Fibroblast of skin of left quadriceps (primary cell): ENCODE measurements at regions not wholly inside any gene's neighbourhood (a gene's known extent, or its start where the extent isn't known, plus 50 kb on each side); places are given as distances from the start of the nearest gene placed in this dataset.

Experiments used
- DNase-seq, 2 experiments: peaks; one replicate each; pipeline ENCODE4 v3.0.0-alpha.2; 2013; ENCODE audit warnings: low read depth in 2 of 2

DNA sequence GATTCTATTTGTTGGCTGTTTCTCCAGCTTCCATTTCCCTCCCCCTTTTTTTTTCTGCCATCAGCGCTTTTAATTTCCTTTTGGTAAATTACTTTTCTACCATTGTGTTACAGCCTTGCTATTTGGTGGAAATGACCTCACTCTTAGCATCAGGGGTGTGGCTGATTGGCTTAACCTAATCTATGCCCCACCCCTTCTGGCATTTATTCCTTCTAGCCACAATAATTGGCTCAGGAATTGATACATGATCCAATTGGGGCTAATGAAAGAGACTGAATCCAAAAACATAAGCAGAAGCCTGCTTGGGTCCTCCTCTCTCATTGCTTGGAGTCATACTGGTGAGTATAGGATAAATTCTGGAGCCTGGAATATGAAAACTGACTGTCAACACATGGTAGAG lies 402.4 kb upstream of the LRRC4C start:
- DNase-seq: no peak

GRCh38 chr11:41866525-41866924 lies 407.1 kb upstream of the LRRC4C start:
- peak; percentile 56 to 62 for DNase-seq

- DNase-seq: no peak
Observed at GRCh38 chr11:41868606-41869005, 409.2 kb upstream of the LRRC4C start.

DNA sequence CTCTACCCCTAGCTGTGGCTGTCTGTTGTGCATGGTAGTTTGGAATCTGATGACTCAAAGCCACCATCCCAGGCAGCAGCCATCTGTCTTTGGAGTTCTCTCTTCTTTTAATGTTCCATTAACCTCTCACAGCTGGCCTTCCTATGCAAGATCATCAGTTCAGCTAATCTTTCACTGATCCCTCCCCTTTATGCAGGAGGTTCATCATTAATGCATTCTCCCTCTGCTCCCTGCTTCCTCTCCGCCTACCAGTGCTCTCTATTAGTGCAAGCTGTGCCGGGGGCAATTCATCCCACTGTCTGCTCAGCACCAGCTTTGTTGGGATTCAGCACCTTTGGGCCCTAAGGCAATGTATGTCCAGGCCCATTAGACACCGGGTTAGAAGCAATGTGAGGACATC lies 413.0 kb upstream of the LRRC4C start:
- no peak for DNase-seq

- DNase-seq: no peak
Observed at GRCh38 chr11:41872870-41873269, 413.4 kb upstream of the LRRC4C start.

DNA sequence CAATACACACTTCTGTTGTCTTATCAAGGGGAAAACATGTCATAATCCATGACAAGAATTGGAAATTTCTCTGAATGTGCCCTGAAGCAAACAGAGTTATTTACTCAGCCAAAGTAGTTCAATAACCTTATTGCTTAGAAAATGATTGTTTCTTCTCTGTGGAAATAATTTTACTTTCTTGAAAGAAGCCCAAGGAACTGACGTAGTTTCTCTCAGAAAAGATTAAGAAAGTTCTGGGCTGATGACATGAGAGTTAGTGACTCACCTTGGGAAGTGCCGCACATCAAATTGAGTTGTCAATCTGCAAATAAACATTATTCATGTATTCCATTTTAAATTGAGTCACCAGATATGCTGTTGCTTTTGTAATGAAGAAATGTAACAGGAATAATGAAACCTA lies 418.6 kb upstream of the LRRC4C start:
- DNase-seq: no peak

GRCh38 chr11:41879214-41879613 lies 419.8 kb upstream of the LRRC4C start:
- peak; percentile 70 to 74 for DNase-seq

GRCh38 chr11:41895081-41895480 lies 435.6 kb upstream of the LRRC4C start:
- no peak for DNase-seq

DNA sequence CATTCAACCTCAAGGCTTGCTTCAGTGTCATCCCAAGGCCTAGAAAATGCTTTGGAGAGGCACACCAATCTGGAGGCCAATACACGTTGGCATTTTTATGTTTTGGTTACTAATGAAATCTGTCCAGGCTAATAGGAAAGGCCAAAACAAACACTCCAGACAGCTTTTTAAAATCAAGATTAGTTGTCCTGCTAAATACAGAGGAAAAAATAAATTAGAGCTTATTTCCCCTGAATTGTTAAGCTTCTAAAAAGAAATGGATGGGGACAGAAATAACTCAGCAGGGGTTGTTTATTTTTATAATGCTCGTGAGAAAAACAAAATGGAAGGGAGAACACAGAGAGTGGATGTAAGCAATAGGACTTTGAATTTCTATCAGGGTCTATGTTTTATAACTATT lies 438.5 kb upstream of the LRRC4C start:
- no peak for DNase-seq

GRCh38 chr11:41917900-41918299 lies 458.4 kb upstream of the LRRC4C start:
- DNase-seq: no peak

GRCh38 chr11:41920374-41920773 lies 460.9 kb upstream of the LRRC4C start:
- DNase-seq: no peak

GRCh38 chr11:41921746-41922390 lies 462.4 kb upstream of the LRRC4C start:
- no peak for DNase-seq

GRCh38 chr11:41926339-41926738 lies 466.9 kb upstream of the LRRC4C start:
- DNase-seq: no peak

DNA sequence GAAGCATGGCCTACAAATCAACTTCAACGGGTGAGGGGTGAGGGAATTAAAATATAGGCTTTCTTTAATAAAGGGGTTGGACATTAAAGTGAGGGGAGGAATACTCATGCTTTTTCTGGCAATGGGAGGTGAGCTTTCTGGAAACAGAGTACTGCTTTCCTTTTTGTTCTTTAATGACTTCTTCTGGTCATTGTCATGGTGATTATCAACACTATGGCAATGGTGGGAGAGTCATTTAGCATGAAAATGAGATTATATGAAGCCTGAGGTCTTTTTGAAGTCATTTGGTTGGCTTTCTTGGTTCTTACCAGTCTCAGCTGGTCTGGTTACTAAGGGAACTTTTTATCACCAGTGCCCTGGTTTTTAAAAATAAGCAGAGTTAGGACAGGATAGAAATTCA lies 475.8 kb upstream of the LRRC4C start:
- DNase-seq: no peak

GRCh38 chr11:41935795-41936194 lies 476.3 kb upstream of the LRRC4C start:
- DNase-seq: no peak

GRCh38 chr11:41943656-41944055 lies 484.2 kb upstream of the LRRC4C start:
- no peak for DNase-seq

DNA sequence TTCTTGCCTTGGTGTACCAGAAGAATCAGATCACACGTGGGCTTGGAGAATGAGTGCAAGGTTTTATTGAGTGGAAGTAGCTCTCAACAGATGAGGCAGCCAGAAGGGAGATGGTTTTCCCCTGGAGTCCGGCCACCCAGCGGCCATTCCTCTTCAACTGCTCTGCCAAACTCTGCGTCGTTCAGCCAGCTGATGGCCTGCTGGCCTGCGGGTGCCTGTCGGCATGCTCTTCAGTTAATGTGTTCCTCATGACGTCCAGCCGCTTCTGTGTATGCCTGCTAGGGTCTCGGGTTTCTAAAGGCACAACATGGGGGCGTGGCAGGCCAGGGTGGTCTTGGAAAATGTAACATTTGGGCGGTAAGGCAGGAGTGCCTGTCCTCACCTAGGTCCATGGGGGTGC lies 487.9 kb upstream of the LRRC4C start:
- no peak for DNase-seq

- no peak for DNase-seq
Observed at GRCh38 chr11:41950470-41951143, 491.2 kb upstream of the LRRC4C start.

- peak; percentile 56 for DNase-seq
Observed at GRCh38 chr11:41954034-41954433, 494.6 kb upstream of the LRRC4C start.

DNA sequence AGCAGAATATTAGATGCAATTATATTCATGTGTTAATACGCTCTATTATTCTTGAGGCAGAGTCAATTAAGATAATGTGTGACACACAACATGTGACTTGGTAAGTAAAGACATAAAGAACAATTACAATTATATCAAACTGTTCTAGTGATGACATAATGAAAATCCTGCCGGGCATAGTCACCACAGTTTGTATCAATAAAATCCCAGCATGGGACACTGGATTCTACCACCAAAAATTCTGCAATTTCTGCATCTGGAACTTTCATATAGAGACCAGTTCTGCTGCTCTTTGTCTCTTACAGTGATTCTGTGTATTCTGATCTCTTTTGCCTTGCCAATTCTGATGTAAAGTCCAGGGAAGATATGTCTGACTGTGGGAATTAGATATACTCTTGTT lies 495.6 kb upstream of the LRRC4C start:
- DNase-seq: no peak

- DNase-seq: no peak
Observed at GRCh38 chr11:41955635-41956400, 496.4 kb upstream of the LRRC4C start.

DNA sequence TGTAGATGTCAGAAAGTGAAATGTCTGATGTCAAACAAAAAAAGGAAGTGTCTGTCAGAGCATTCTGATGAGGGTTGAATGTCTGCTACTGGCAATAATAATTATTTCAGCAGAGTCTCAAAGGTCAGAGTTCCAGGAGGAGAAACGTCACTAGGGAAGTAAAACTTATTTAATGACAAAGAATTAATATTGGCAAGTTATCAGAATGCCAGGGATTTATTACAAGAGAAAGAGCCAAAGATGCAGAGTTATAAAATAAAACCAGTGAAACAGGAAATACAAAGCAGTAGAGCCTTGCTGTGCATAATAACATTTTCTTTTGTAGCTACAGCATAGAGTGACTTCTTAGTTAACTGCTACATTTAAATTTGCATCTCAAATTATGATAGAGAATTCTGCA lies 504.0 kb upstream of the LRRC4C start:
- no peak for DNase-seq

- DNase-seq: peak; percentile 18 to 24
Observed at GRCh38 chr11:41970681-41971080, 511.2 kb upstream of the LRRC4C start.
